ENCODE measurements at regions not wholly inside any gene's neighbourhood (a gene's known extent, or its start where the extent isn't known, plus 50 kb on each side); places are given as distances from the start of the nearest gene placed in this dataset.
"Not testable (repeated sequence)": the region's sequence is repeated elsewhere in the genome, so short reads cannot be mapped to it uniquely, and the experiment has no call there.

DNA sequence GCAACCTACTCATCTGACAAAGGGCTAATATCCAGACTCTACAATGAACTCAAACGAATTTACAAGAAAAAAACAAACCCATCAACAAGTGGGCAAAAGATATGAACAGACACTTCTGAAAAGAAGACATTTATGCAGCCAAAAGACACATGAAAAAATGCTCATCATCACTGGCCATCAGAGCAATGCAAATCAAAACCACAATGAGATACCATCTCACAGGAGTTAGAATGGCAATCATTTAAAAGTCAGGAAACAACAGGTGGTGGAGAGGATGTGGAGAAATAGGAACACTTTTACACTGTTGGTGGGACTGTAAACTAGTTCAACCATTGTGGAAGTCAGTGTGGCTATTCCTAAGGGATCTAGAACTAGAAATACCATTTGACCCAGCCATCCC, 1596.3 kb downstream of the DPP10 start:
- not testable (repeated sequence) for TF ChIP-seq POLR2A (IDR thresholded peaks at IDR 0.05; ENCODE audit: low read depth, low read length); EZH2 (IDR thresholded peaks at IDR 0.05; ENCODE audit: borderline replicate concordance, low read depth, low read length, severe bottlenecking)
- TF ChIP-seq, protein P1, sequence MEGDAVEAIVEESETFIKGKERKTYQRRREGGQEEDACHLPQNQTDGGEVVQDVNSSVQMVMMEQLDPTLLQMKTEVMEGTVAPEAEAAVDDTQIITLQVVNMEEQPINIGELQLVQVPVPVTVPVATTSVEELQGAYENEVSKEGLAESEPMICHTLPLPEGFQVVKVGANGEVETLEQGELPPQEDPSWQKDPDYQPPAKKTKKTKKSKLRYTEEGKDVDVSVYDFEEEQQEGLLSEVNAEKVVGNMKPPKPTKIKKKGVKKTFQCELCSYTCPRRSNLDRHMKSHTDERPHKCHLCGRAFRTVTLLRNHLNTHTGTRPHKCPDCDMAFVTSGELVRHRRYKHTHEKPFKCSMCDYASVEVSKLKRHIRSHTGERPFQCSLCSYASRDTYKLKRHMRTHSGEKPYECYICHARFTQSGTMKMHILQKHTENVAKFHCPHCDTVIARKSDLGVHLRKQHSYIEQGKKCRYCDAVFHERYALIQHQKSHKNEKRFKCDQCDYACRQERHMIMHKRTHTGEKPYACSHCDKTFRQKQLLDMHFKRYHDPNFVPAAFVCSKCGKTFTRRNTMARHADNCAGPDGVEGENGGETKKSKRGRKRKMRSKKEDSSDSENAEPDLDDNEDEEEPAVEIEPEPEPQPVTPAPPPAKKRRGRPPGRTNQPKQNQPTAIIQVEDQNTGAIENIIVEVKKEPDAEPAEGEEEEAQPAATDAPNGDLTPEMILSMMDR (IDR thresholded peaks at IDR 0.05; ENCODE audit: extremely low read depth in 1 of 2, insufficient read depth in 1 of 2, low read depth in 1 of 2, low read length in 2 of 2) = not testable (repeated sequence)
- TF ChIP-seq, protein P2, sequence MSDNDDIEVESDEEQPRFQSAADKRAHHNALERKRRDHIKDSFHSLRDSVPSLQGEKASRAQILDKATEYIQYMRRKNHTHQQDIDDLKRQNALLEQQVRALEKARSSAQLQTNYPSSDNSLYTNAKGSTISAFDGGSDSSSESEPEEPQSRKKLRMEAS (IDR thresholded peaks at IDR 0.05; ENCODE audit: insufficient read depth, insufficient read length) = not testable (repeated sequence)
